A549 (cell line): ENCODE measurements at regions not wholly inside any gene's neighbourhood (a gene's known extent, or its start where the extent isn't known, plus 50 kb on each side); places are given as distances from the start of the nearest gene placed in this dataset.
A peak's percentile ranks its signal among the peaks of the same experiment; 100 is the strongest.

ENCODE experiments used
- ATAC-seq, 2 experiments: fragments of 200-7000 bp in 1 of 2; fragments of >200 bp in 1 of 2; cut with Nextera tagmentation in 1 of 2; cut with Tn5 transposase in 1 of 2; 3 replicates each; pipeline versions ENCODE4 v1.8.0 to v1.9.1; 2018 to 2020; ENCODE audit warnings: mild to moderate bottlenecking in 1 of 2, moderate library complexity in 1 of 2
- CTCF ChIA-PET: fragments of 300-600 bp; sonication (Branson Sonifier 250); formaldehyde crosslinking; extraction: SDS; loops from one replicate; lab custom pipeline; 2021; ENCODE audit warnings: antibody characterized with exemption, inconsistent platforms; lab: Yijun Ruan, JAX
- POLR2A ChIA-PET: fragments of 350-600 bp; formaldehyde crosslinking; extraction: SDS; loops from one replicate; lab custom pipeline; 2021; ENCODE audit warnings: antibody characterized with exemption, inconsistent platforms; lab: Yijun Ruan, JAX
- DNase-seq, 2 experiments: peaks; one replicate each; pipeline versions ENCODE4 v3.0.0 to v3.0.0-alpha.2; 2011 to 2016; ENCODE audit warnings: low read depth in 1 of 2, low spot score in 1 of 2
- FAIRE-seq: peaks from 2 replicates; lab custom pipeline; 2011; peaks lifted over from hg19 to GRCh38; lab: Jason Lieb, UNC
- H3K27ac ChIP-seq, 2 experiments: fragments of >200 bp; sonication (Bioruptor Twin); formaldehyde crosslinking; 3 replicates each; pipeline ENCODE4 v1.5.1; 2016 to 2017
- H3K4me1 ChIP-seq: fragments of >200 bp; sonication (Bioruptor Twin); formaldehyde crosslinking; 3 replicates; pipeline ENCODE4 v1.6.1; 2016
- H3K4me2 ChIP-seq: fragments of >200 bp; sonication (Bioruptor Twin); formaldehyde crosslinking; 3 replicates; pipeline ENCODE4 v1.6.1; 2016
- H3K4me3 ChIP-seq: fragments of >200 bp; sonication (Bioruptor Twin); formaldehyde crosslinking; 3 replicates; pipeline ENCODE4 v1.5.1; 2016
- H3K9me3 ChIP-seq: fragments of >200 bp; sonication (Bioruptor Twin); formaldehyde crosslinking; 3 replicates; pipeline ENCODE4 v1.6.1; 2016
- BHLHE40 ChIP-seq: IDR thresholded peaks from 2 replicates; pipeline ENCODE4 v1.6.1; 2012; ENCODE audit warnings: low read depth, low read length, inconsistent platforms
- CBX8 ChIP-seq: fragments of 200-600 bp; sonication (generic); IDR thresholded peaks from 2 replicates; pipeline ENCODE4 v1.6.1; 2016
- CEBPB ChIP-seq, 2 experiments: fragments of >200 bp in 1 of 2; sonication (Bioruptor Twin) in 1 of 2; formaldehyde crosslinking in 1 of 2; IDR thresholded peaks; 2 replicates each; pipeline ENCODE4 v1.6.1; 2012 to 2016
- EHF ChIP-seq: fragments of 250-450 bp; sonication (Bioruptor Pico); IDR thresholded peaks from 2 replicates; pipeline ENCODE4 v1.5.0; 2020; ENCODE audit warnings: mild to moderate bottlenecking
- FOSB ChIP-seq: fragments of 250-450 bp; sonication (Bioruptor Pico); IDR thresholded peaks from 2 replicates; pipeline ENCODE4 v1.5.0; 2020; ENCODE audit warnings: mild to moderate bottlenecking, moderate library complexity
- GATA3 ChIP-seq: IDR thresholded peaks from 2 replicates; pipeline ENCODE4 v1.6.1; 2012; ENCODE audit warnings: borderline replicate concordance
- JUNB ChIP-seq: fragments of >200 bp; sonication (Bioruptor Twin); formaldehyde crosslinking; IDR thresholded peaks from 2 replicates; pipeline ENCODE4 v1.6.1; 2016
- MYC ChIP-seq: IDR thresholded peaks from 2 replicates; pipeline ENCODE4 v1.6.1; 2012; ENCODE audit warnings: mild to moderate bottlenecking, inconsistent platforms, low read length, improper control_type of control experiment, borderline replicate concordance
- NPAS2 ChIP-seq: fragments of 250-450 bp; sonication (Bioruptor Pico); IDR thresholded peaks from 2 replicates; pipeline ENCODE4 v1.8.0; 2022; ENCODE audit warnings: mild to moderate bottlenecking, moderate library complexity, borderline replicate concordance
- POLR2AphosphoS2 ChIP-seq: conservative IDR thresholded peaks from 2 replicates; pipeline ENCODE4 v1.6.1; 2012; ENCODE audit warnings: low read length, improper control_type of control experiment, inconsistent platforms
- RAD21 ChIP-seq, 2 experiments: fragments of >200 bp in 1 of 2; sonication (Bioruptor Twin) in 1 of 2; formaldehyde crosslinking in 1 of 2; IDR thresholded peaks in 1 of 2; conservative IDR thresholded peaks in 1 of 2; 2 replicates in 1 of 2; 3 replicates in 1 of 2; pipeline ENCODE4 v1.6.1; 2012 to 2018; ENCODE audit warnings: inconsistent platforms in 1 of 2
- RCOR1 ChIP-seq: fragments of 150-350 bp; IDR thresholded peaks from 2 replicates; pipeline ENCODE4 v1.6.1; 2014; ENCODE audit warnings: antibody characterized with exemption, low read length, low read depth
- SMC3 ChIP-seq: fragments of >200 bp; sonication (Bioruptor Twin); formaldehyde crosslinking; IDR thresholded peaks from 3 replicates; pipeline ENCODE4 v1.6.1; 2018; ENCODE audit warnings: inconsistent platforms
- TFCP2L1 ChIP-seq: fragments of 250-450 bp; sonication (Bioruptor Pico); IDR thresholded peaks from 2 replicates; pipeline ENCODE4 v1.5.0; 2021; ENCODE audit warnings: mild to moderate bottlenecking
- ZSCAN20 ChIP-seq: fragments of 250-450 bp; sonication (Bioruptor Pico); IDR thresholded peaks from 2 replicates; pipeline ENCODE4 v1.8.0; 2022; ENCODE audit warnings: mild to moderate bottlenecking, moderate library complexity
- WGBS: methylation state at CpG from one replicate; pipeline ENCODE4 v1.1.6; 2017; ENCODE audit errors: missing lambda C conversion rate; 5-methylcytosine and 5-hydroxymethylcytosine counted together
- TF ChIP-seq, protein P1 (sequence below): IDR thresholded peaks from 2 replicates; pipeline ENCODE4 v1.6.1; 2012
- TF ChIP-seq, protein P2 (sequence below): fragments of 200-600 bp; sonication (generic); IDR thresholded peaks from 2 replicates; pipeline ENCODE4 v1.6.1; 2016; ENCODE audit warnings: antibody characterized with exemption, mild to moderate bottlenecking, moderate library complexity
- TF ChIP-seq, protein P3 (sequence below): fragments of >200 bp; sonication (Bioruptor Twin); formaldehyde crosslinking; IDR thresholded peaks from 3 replicates; pipeline ENCODE4 v1.5.1; 2016
- TF ChIP-seq, protein P4 (sequence below): fragments of 150-350 bp; IDR thresholded peaks from 2 replicates; pipeline ENCODE4 v1.6.1; 2014; ENCODE audit warnings: low read depth, mild to moderate bottlenecking, low read length

DNA sequence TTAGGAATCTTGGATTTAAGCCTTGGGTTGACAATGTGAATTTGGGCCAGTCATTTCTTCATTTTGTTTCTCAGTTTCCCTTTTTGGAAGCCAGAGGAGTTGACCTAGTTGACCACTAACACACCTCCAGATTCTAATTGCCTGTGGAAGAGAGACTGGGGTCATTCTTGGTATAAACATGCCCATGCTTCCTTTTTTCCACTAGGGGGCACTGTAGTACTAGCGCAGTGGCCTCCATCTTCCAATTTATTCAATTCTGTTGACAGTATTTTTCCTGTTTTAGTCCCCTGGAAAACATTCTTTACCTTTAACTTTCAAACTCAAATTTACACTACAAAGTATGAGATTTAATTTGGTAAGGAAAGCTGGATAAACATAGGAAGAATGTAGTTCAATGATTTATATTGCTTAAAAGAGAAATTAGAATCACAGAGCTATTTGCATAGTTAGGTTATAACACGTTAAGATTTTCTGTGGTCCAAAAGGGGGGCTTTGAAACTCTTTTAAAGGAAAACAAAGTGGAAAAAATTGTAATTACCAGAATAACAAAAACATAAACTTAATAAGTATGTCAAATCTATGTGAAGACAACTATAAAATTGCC, 57.5 kb upstream of the AGPS start:
- no peak overlapping the region for H3K4me2 ChIP-seq

GRCh38 chr2:177335917-177336450, 56.6 kb upstream of the AGPS start:
- TF ChIP-seq POLR2AphosphoS2, result no peak
- TF ChIP-seq FOSB (CRISPR knock-in tag), result no peak
- no peak for TF ChIP-seq MYC
- TF ChIP-seq TFCP2L1 (CRISPR knock-in tag), result no peak
- TF ChIP-seq ZSCAN20, result no peak
- TF ChIP-seq, protein P1, sequence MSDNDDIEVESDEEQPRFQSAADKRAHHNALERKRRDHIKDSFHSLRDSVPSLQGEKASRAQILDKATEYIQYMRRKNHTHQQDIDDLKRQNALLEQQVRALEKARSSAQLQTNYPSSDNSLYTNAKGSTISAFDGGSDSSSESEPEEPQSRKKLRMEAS, result no peak
- ATAC-seq (no peak), FAIRE-seq (no peak), DNase-seq (no peak)
- Histone ChIP-seq H3K27ac (0 out of 6 replicates have a peak overlapping the region, but pooled peaks of 1 of the 2 experiments have one; percentile 8), H3K4me1 (peaks cover 30% of the 10 kb centered on the region), H3K9me3 (no peaks in the 10 kb centered on the region), H3K4me3 (no peak overlapping the region), H3K4me2 (no peak overlapping the region)
- WGBS, result 87% methylated on average over 1 of the region's 1 CpG
- POLR2A ChIA-PET, result no interaction called here
- CTCF ChIA-PET, result interaction anchor here (0.8 to 7.3 kb wide), 22 partner anchors 9 to 415 kb away, joined by 3 to 106 read pairs (median 4); partner anchors contain the start of gene NFE2L2

More for the DNA sequence above, 57.5 kb upstream of the AGPS start:
- 44% methylated on average over 2 of the region's 2 CpGs for WGBS
- peaks cover 30% of the 10 kb centered on the region for H3K4me1 ChIP-seq
- FAIRE-seq (no peak), DNase-seq (peak; percentile 23 to 52), ATAC-seq (peak; percentile 70; a peak in 4 of 6 replicates)
- H3K27ac ChIP-seq, result no peak overlapping the region
- ChIA-PET CTCF (interaction anchor here (0.6 to 7.3 kb wide), 36 partner anchors 9 to 778 kb away, joined by 3 to 106 read pairs (median 4); partner anchors contain the start of genes AGPS, NFE2L2 and RBM45), POLR2A (no interaction called here)
- H3K4me3 ChIP-seq, result no peak overlapping the region
- no peaks in the 10 kb centered on the region for H3K9me3 ChIP-seq
- TF ChIP-seq CEBPB (IDR thresholded peaks at IDR 0.05) (no peak), CBX8 (no peak), TFCP2L1 (CRISPR knock-in tag) (no peak), RCOR1 (no peak), NPAS2 (CRISPR knock-in tag) (no peak), SMC3 (peak; percentile 95), BHLHE40 (no peak), GATA3 (no peak), RAD21 (conservative IDR thresholded peaks at IDR 0.05 in 1 of 2, IDR thresholded peaks at IDR 0.05 in 1 of 2) (peak; percentile 95 to 97), JUNB (no peak), EHF (CRISPR knock-in tag) (no peak)
- TF ChIP-seq, protein P2, sequence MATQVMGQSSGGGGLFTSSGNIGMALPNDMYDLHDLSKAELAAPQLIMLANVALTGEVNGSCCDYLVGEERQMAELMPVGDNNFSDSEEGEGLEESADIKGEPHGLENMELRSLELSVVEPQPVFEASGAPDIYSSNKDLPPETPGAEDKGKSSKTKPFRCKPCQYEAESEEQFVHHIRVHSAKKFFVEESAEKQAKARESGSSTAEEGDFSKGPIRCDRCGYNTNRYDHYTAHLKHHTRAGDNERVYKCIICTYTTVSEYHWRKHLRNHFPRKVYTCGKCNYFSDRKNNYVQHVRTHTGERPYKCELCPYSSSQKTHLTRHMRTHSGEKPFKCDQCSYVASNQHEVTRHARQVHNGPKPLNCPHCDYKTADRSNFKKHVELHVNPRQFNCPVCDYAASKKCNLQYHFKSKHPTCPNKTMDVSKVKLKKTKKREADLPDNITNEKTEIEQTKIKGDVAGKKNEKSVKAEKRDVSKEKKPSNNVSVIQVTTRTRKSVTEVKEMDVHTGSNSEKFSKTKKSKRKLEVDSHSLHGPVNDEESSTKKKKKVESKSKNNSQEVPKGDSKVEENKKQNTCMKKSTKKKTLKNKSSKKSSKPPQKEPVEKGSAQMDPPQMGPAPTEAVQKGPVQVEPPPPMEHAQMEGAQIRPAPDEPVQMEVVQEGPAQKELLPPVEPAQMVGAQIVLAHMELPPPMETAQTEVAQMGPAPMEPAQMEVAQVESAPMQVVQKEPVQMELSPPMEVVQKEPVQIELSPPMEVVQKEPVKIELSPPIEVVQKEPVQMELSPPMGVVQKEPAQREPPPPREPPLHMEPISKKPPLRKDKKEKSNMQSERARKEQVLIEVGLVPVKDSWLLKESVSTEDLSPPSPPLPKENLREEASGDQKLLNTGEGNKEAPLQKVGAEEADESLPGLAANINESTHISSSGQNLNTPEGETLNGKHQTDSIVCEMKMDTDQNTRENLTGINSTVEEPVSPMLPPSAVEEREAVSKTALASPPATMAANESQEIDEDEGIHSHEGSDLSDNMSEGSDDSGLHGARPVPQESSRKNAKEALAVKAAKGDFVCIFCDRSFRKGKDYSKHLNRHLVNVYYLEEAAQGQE, result no peak
- TF ChIP-seq, protein P3, sequence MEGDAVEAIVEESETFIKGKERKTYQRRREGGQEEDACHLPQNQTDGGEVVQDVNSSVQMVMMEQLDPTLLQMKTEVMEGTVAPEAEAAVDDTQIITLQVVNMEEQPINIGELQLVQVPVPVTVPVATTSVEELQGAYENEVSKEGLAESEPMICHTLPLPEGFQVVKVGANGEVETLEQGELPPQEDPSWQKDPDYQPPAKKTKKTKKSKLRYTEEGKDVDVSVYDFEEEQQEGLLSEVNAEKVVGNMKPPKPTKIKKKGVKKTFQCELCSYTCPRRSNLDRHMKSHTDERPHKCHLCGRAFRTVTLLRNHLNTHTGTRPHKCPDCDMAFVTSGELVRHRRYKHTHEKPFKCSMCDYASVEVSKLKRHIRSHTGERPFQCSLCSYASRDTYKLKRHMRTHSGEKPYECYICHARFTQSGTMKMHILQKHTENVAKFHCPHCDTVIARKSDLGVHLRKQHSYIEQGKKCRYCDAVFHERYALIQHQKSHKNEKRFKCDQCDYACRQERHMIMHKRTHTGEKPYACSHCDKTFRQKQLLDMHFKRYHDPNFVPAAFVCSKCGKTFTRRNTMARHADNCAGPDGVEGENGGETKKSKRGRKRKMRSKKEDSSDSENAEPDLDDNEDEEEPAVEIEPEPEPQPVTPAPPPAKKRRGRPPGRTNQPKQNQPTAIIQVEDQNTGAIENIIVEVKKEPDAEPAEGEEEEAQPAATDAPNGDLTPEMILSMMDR, result peak; percentile 97
- TF ChIP-seq, protein P4, sequence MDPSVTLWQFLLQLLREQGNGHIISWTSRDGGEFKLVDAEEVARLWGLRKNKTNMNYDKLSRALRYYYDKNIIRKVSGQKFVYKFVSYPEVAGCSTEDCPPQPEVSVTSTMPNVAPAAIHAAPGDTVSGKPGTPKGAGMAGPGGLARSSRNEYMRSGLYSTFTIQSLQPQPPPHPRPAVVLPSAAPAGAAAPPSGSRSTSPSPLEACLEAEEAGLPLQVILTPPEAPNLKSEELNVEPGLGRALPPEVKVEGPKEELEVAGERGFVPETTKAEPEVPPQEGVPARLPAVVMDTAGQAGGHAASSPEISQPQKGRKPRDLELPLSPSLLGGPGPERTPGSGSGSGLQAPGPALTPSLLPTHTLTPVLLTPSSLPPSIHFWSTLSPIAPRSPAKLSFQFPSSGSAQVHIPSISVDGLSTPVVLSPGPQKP, result no peak
